ENCODE measurements at regions not wholly inside any gene's neighbourhood (a gene's known extent, or its start where the extent isn't known, plus 50 kb on each side); places are given as distances from the start of the nearest gene placed in this dataset.
"Not testable (repeated sequence)": the region's sequence is repeated elsewhere in the genome, so short reads cannot be mapped to it uniquely, and the experiment has no call there.

GRCh38 chr21:14613486-14614224 lies 67.5 kb upstream of the SAMSN1 start:
- DNase-seq: no peak
- H3K27me3 Mint-ChIP-seq: no peaks in the 10 kb centered on the region
- H3K27ac Mint-ChIP-seq: no peak overlapping the region
- peaks cover 14% of the 10 kb centered on the region for H3K4me1 Mint-ChIP-seq
- H3K4me3 Mint-ChIP-seq: no peak overlapping the region
- ChIA-PET POLR2A (no interaction called here), CTCF (interaction anchor here (1.3 to 1.7 kb wide), 2 partner anchors 12 to 22 kb away, joined by 3 read pairs; no protein-coding TSS in a partner anchor)
- H3K9me3 Mint-ChIP-seq: peaks cover 3% of the 10 kb centered on the region
- peaks cover 5% of the 10 kb centered on the region for H3K36me3 Mint-ChIP-seq (ENCODE audit: low read depth)

- CTCF ChIA-PET; H3K4me3 Mint-ChIP-seq; DNase-seq; H3K9me3 Mint-ChIP-seq; POLR2A ChIA-PET; H3K36me3 Mint-ChIP-seq (ENCODE audit: low read depth); H3K27me3 Mint-ChIP-seq; H3K27ac Mint-ChIP-seq: not testable (repeated sequence)
- peaks cover 14% of the 10 kb centered on the region for H3K4me1 Mint-ChIP-seq
These were observed 64.0 kb upstream of the SAMSN1 start for GRCh38 chr21:14610119-14610518.

- Mint-ChIP-seq H3K4me1 (peaks cover 14% of the 10 kb centered on the region), H3K27me3 (no peaks in the 10 kb centered on the region), H3K9me3 (peaks cover 3% of the 10 kb centered on the region), H3K4me3 (no peak overlapping the region), H3K36me3 (ENCODE audit: low read depth) (peaks cover 5% of the 10 kb centered on the region), H3K27ac (no peak overlapping the region)
- DNase-seq: no peak
- CTCF ChIA-PET: no interaction called here
- POLR2A ChIA-PET: no interaction called here
These were observed 63.2 kb upstream of the SAMSN1 start for GRCh38 chr21:14609274-14609673.

- Mint-ChIP-seq H3K4me1 (peaks cover 25% of the 10 kb centered on the region), H3K27ac (no peak overlapping the region), H3K36me3 (ENCODE audit: low read depth) (peaks cover 5% of the 10 kb centered on the region), H3K9me3 (peaks cover 3% of the 10 kb centered on the region), H3K4me3 (no peak overlapping the region), H3K27me3 (no peaks in the 10 kb centered on the region)
- ChIA-PET CTCF (no interaction called here), POLR2A (no interaction called here)
- DNase-seq: no peak
These were observed 61.1 kb upstream of the SAMSN1 start for GRCh38 chr21:14607262-14607661.

GRCh38 chr21:14603202-14603601 lies 57.1 kb upstream of the SAMSN1 start:
- Mint-ChIP-seq H3K27me3 (no peaks in the 10 kb centered on the region), H3K9me3 (peaks cover 3% of the 10 kb centered on the region), H3K36me3 (ENCODE audit: low read depth) (peaks cover 3% of the 10 kb centered on the region), H3K27ac (no peak overlapping the region), H3K4me3 (no peak overlapping the region), H3K4me1 (peaks cover 25% of the 10 kb centered on the region)
- ChIA-PET POLR2A (interaction anchor here (0.9 to 1.3 kb wide), 2 partner anchors 13 to 73 kb away, joined by 3 read pairs; no protein-coding TSS in a partner anchor), CTCF (interaction anchor here (1.1 kb wide), 1 partner anchor 11 kb away, joined by 4 read pairs; no protein-coding TSS in a partner anchor)
- no peak for DNase-seq

GRCh38 chr21:14602382-14602958 lies 56.4 kb upstream of the SAMSN1 start:
- peak overlapping the region; percentile 30 for H3K4me3 Mint-ChIP-seq
- ChIA-PET POLR2A (interaction anchor here (0.9 to 1.3 kb wide), 3 partner anchors 11 to 74 kb away, joined by 3 to 6 read pairs (median 3); no protein-coding TSS in a partner anchor), CTCF (interaction anchor here (1.1 to 1.3 kb wide), 2 partner anchors 10 to 11 kb away, joined by 3 to 4 read pairs; no protein-coding TSS in a partner anchor)
- no peak overlapping the region for H3K27ac Mint-ChIP-seq
- peaks cover 3% of the 10 kb centered on the region for H3K9me3 Mint-ChIP-seq
- DNase-seq: no peak
- no peaks in the 10 kb centered on the region for H3K27me3 Mint-ChIP-seq
- H3K4me1 Mint-ChIP-seq: peaks cover 25% of the 10 kb centered on the region
- H3K36me3 Mint-ChIP-seq (ENCODE audit: low read depth): peaks cover 3% of the 10 kb centered on the region

GRCh38 chr21:14600569-14601297 lies 54.6 kb upstream of the SAMSN1 start:
- Mint-ChIP-seq H3K4me3 (no peak overlapping the region), H3K27me3 (no peaks in the 10 kb centered on the region), H3K4me1 (peaks cover 25% of the 10 kb centered on the region), H3K36me3 (ENCODE audit: low read depth) (peaks cover 13% of the 10 kb centered on the region), H3K9me3 (peaks cover 12% of the 10 kb centered on the region), H3K27ac (no peak overlapping the region)
- POLR2A ChIA-PET: no interaction called here
- DNase-seq: no peak
- CTCF ChIA-PET: no interaction called here

- peaks cover 23% of the 10 kb centered on the region for H3K36me3 Mint-ChIP-seq (ENCODE audit: low read depth)
- H3K27me3 Mint-ChIP-seq: no peaks in the 10 kb centered on the region
- CTCF ChIA-PET: no interaction called here
- POLR2A ChIA-PET: no interaction called here
- no peak overlapping the region for H3K27ac Mint-ChIP-seq
- H3K9me3 Mint-ChIP-seq: peaks cover 22% of the 10 kb centered on the region
- no peak for DNase-seq
- no peak overlapping the region for H3K4me3 Mint-ChIP-seq
- peaks cover 21% of the 10 kb centered on the region for H3K4me1 Mint-ChIP-seq
These were observed 52.0 kb upstream of the SAMSN1 start for GRCh38 chr21:14598065-14598464.

Data from activated CD4-positive, alpha-beta memory T cell treated with anti-CD3 and anti-CD28 coated beads, Interleukin-2, amount 10 ng/mL, durations not matched to agents 7 days and 5 days (primary cell).